ENCODE measurements at regions not wholly inside any gene's neighbourhood (a gene's known extent, or its start where the extent isn't known, plus 50 kb on each side); places are given as distances from the start of the nearest gene placed in this dataset.
"Not testable (repeated sequence)": the region's sequence is repeated elsewhere in the genome, so short reads cannot be mapped to it uniquely, and the experiment has no call there.

GRCh38 chr14:83007052-83007451 is 1473.4 kb upstream of the SEL1L start:
- not testable (repeated sequence) for TF ChIP-seq CTCF, POLR2A, EP300 (IDR thresholded peaks at IDR 0.05)

Data from upper lobe of left lung (tissue), 4 donors.